WTC11 (cell line): ENCODE measurements at regions not wholly inside any gene's neighbourhood (a gene's known extent, or its start where the extent isn't known, plus 50 kb on each side); places are given as distances from the start of the nearest gene placed in this dataset.

Experiments
- ATAC-seq: fragments of 200-7000 bp; cut with Tn5 transposase; 2 replicates; pipeline ENCODE4 v1.10.0; 2021; ENCODE audit warnings: mild to moderate bottlenecking, moderate library complexity
- CTCF ChIA-PET: fragments of 300-600 bp; sonication (Branson Sonifier 250); formaldehyde crosslinking; loops from one replicate; lab custom pipeline; 2021; ENCODE audit warnings: antibody characterized with exemption; lab: Charles Lee
- POLR2A ChIA-PET: fragments of 350-600 bp; sonication (Branson Sonifier 250); formaldehyde crosslinking; loops from one replicate; lab custom pipeline; 2021; ENCODE audit warnings: antibody characterized with exemption; lab: Charles Lee
- DNase-seq: peaks from one replicate; pipeline ENCODE4 v3.0.0; 2021; ENCODE audit warnings: low spot score
- H3K27ac Mint-ChIP-seq: 2 replicates; pipeline ENCODE4 v1.8.0; 2021; ENCODE audit warnings: mixed read lengths
- H3K27me3 Mint-ChIP-seq: 2 replicates; pipeline ENCODE4 v1.8.0; 2021; ENCODE audit warnings: low read depth, mild to moderate bottlenecking, moderate library complexity, mixed read lengths
- H3K36me3 Mint-ChIP-seq: 2 replicates; pipeline ENCODE4 v1.8.0; 2021; ENCODE audit warnings: mixed read lengths
- H3K4me1 Mint-ChIP-seq: 2 replicates; pipeline ENCODE4 v1.8.0; 2022; ENCODE audit warnings: mixed read lengths
- H3K4me3 Mint-ChIP-seq: 2 replicates; pipeline ENCODE4 v1.8.0; 2021; ENCODE audit warnings: mild to moderate bottlenecking, moderate library complexity, mixed read lengths
- H3K9me3 Mint-ChIP-seq: 2 replicates; pipeline ENCODE4 v1.8.0; 2021; ENCODE audit warnings: mixed read lengths
- AR ChIP-seq: fragments of 250-450 bp; sonication (Bioruptor Pico); IDR thresholded peaks from 2 replicates; pipeline ENCODE4 v1.9.0; 2021; ENCODE audit warnings: mild to moderate bottlenecking
- ATF1 ChIP-seq: sonication (generic); formaldehyde crosslinking; IDR thresholded peaks from 2 replicates; pipeline ENCODE4 v1.8.1; 2023; ENCODE audit warnings: mild to moderate bottlenecking, moderate library complexity, missing genetic modification reagents
- CREB1 ChIP-seq: sonication (generic); formaldehyde crosslinking; IDR thresholded peaks from 2 replicates; pipeline ENCODE4 v1.8.0; 2023; ENCODE audit warnings: mild to moderate bottlenecking, missing genetic modification reagents
- CTCF ChIP-seq: fragments of 200-600 bp; IDR thresholded peaks from 2 replicates; pipeline ENCODE4 v1.8.0; 2022; ENCODE audit warnings: antibody characterized with exemption
- E2F1 ChIP-seq: sonication (generic); formaldehyde crosslinking; IDR thresholded peaks from 2 replicates; pipeline ENCODE4 v1.8.0; 2022; ENCODE audit warnings: mild to moderate bottlenecking, missing genetic modification reagents
- E2F4 ChIP-seq: sonication (generic); formaldehyde crosslinking; IDR thresholded peaks from 2 replicates; pipeline ENCODE4 v1.8.1; 2022; ENCODE audit warnings: low read depth, mild to moderate bottlenecking, moderate library complexity, missing genetic modification reagents, borderline replicate concordance
- FOXJ3 ChIP-seq: sonication (generic); formaldehyde crosslinking; IDR thresholded peaks from 2 replicates; pipeline ENCODE4 v1.9.0; 2021; ENCODE audit warnings: missing genetic modification reagents, mild to moderate bottlenecking, borderline replicate concordance
- FOXP1 ChIP-seq: sonication (generic); formaldehyde crosslinking; IDR thresholded peaks from 2 replicates; pipeline ENCODE4 v1.8.0; 2022; ENCODE audit warnings: missing genetic modification reagents, mild to moderate bottlenecking, moderate library complexity, borderline replicate concordance
- GRHL2 ChIP-seq: fragments of 250-450 bp; sonication (Bioruptor Pico); IDR thresholded peaks from 2 replicates; pipeline ENCODE4 v1.8.0; 2022; ENCODE audit warnings: mild to moderate bottlenecking, moderate library complexity; ENCODE audit not compliant: insufficient replicate concordance, severe bottlenecking
- NR1H2 ChIP-seq: sonication (generic); formaldehyde crosslinking; IDR thresholded peaks from 2 replicates; pipeline ENCODE4 v1.9.0; 2021; ENCODE audit warnings: mild to moderate bottlenecking, moderate library complexity, missing genetic modification reagents
- NR3C1 ChIP-seq: sonication (generic); formaldehyde crosslinking; conservative IDR thresholded peaks from 2 replicates; pipeline ENCODE4 v1.8.1; 2023; ENCODE audit warnings: low read depth, mild to moderate bottlenecking, missing genetic modification reagents
- SMAD4 ChIP-seq: sonication (generic); formaldehyde crosslinking; IDR thresholded peaks from 2 replicates; pipeline ENCODE4 v1.8.0; 2022; ENCODE audit warnings: mild to moderate bottlenecking, missing genetic modification reagents
- ZNF671 ChIP-seq: fragments of 250-450 bp; sonication (Bioruptor Pico); IDR thresholded peaks from 2 replicates; pipeline ENCODE4 v1.8.0; 2021; ENCODE audit warnings: mild to moderate bottlenecking
- TF ChIP-seq, protein P1 (sequence below): sonication (generic); formaldehyde crosslinking; conservative IDR thresholded peaks from 2 replicates; pipeline ENCODE4 v1.8.1; 2022; ENCODE audit warnings: mild to moderate bottlenecking, missing genetic modification reagents
- TF ChIP-seq, protein P2 (sequence below): sonication (generic); formaldehyde crosslinking; IDR thresholded peaks from 2 replicates; pipeline ENCODE4 v1.8.1; 2023; ENCODE audit warnings: mild to moderate bottlenecking, missing genetic modification reagents
- TF ChIP-seq, protein P3 (sequence below): sonication (generic); formaldehyde crosslinking; IDR thresholded peaks from 2 replicates; pipeline ENCODE4 v1.8.0; 2023; ENCODE audit warnings: missing genetic modification reagents
- TF ChIP-seq, protein P4 (sequence below): sonication (generic); formaldehyde crosslinking; IDR thresholded peaks from 2 replicates; pipeline ENCODE4 v1.8.1; 2023; ENCODE audit warnings: mild to moderate bottlenecking, missing genetic modification reagents, borderline replicate concordance

DNA sequence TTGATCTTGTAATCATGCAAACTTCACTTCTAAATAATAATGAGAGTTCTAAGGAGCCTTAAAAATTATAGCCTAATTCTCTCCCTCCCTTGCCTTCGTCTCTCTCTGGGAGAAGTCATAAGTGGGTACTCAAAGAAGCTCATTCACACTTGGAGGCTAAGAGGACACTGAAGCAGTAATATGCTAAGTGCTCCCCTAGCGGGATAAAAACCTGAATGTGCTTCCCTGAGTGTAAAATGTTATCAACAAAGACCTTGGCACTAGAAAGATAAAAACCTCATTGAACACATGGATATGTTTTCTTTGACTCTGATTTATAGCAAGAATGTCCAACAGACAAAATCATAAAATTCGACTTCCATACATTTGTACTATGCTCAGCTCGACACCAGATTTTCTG lies 337.9 kb upstream of the NOVA1 start:
- POLR2A ChIA-PET: no interaction called here
- peaks cover 30% of the 10 kb centered on the region for H3K36me3 Mint-ChIP-seq
- no peak overlapping the region for H3K4me3 Mint-ChIP-seq
- no peak overlapping the region for H3K27ac Mint-ChIP-seq
- TF ChIP-seq E2F4 (CRISPR knock-in tag) (no peak), E2F1 (no peak), FOXP1 (CRISPR knock-in tag) (no peak), NR1H2 (CRISPR knock-in tag) (no peak), NR3C1 (CRISPR knock-in tag) (no peak), ZNF671 (no peak), CREB1 (CRISPR knock-in tag) (no peak), FOXJ3 (no peak), CTCF (no peak), SMAD4 (no peak), GRHL2 (CRISPR knock-in tag) (no peak), AR (no peak), ATF1 (CRISPR knock-in tag) (no peak)
- TF ChIP-seq, protein P1, sequence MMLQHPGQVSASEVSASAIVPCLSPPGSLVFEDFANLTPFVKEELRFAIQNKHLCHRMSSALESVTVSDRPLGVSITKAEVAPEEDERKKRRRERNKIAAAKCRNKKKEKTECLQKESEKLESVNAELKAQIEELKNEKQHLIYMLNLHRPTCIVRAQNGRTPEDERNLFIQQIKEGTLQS (CRISPR knock-in tag): no peak
- TF ChIP-seq, protein P2, sequence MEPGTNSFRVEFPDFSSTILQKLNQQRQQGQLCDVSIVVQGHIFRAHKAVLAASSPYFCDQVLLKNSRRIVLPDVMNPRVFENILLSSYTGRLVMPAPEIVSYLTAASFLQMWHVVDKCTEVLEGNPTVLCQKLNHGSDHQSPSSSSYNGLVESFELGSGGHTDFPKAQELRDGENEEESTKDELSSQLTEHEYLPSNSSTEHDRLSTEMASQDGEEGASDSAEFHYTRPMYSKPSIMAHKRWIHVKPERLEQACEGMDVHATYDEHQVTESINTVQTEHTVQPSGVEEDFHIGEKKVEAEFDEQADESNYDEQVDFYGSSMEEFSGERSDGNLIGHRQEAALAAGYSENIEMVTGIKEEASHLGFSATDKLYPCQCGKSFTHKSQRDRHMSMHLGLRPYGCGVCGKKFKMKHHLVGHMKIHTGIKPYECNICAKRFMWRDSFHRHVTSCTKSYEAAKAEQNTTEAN (CRISPR knock-in tag): no peak
- TF ChIP-seq, protein P3, sequence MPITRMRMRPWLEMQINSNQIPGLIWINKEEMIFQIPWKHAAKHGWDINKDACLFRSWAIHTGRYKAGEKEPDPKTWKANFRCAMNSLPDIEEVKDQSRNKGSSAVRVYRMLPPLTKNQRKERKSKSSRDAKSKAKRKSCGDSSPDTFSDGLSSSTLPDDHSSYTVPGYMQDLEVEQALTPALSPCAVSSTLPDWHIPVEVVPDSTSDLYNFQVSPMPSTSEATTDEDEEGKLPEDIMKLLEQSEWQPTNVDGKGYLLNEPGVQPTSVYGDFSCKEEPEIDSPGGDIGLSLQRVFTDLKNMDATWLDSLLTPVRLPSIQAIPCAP (CRISPR knock-in tag): no peak
- TF ChIP-seq, protein P4, sequence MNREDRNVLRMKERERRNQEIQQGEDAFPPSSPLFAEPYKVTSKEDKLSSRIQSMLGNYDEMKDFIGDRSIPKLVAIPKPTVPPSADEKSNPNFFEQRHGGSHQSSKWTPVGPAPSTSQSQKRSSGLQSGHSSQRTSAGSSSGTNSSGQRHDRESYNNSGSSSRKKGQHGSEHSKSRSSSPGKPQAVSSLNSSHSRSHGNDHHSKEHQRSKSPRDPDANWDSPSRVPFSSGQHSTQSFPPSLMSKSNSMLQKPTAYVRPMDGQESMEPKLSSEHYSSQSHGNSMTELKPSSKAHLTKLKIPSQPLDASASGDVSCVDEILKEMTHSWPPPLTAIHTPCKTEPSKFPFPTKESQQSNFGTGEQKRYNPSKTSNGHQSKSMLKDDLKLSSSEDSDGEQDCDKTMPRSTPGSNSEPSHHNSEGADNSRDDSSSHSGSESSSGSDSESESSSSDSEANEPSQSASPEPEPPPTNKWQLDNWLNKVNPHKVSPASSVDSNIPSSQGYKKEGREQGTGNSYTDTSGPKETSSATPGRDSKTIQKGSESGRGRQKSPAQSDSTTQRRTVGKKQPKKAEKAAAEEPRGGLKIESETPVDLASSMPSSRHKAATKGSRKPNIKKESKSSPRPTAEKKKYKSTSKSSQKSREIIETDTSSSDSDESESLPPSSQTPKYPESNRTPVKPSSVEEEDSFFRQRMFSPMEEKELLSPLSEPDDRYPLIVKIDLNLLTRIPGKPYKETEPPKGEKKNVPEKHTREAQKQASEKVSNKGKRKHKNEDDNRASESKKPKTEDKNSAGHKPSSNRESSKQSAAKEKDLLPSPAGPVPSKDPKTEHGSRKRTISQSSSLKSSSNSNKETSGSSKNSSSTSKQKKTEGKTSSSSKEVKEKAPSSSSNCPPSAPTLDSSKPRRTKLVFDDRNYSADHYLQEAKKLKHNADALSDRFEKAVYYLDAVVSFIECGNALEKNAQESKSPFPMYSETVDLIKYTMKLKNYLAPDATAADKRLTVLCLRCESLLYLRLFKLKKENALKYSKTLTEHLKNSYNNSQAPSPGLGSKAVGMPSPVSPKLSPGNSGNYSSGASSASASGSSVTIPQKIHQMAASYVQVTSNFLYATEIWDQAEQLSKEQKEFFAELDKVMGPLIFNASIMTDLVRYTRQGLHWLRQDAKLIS (CRISPR knock-in tag): no peak
- ATAC-seq (no peak), DNase-seq (no peak)
- H3K9me3 Mint-ChIP-seq: peaks cover 37% of the 10 kb centered on the region
- CTCF ChIA-PET: no interaction called here
- no peaks in the 10 kb centered on the region; the same call in none of the 2 replicates for H3K27me3 Mint-ChIP-seq
- H3K4me1 Mint-ChIP-seq: peaks cover 20% of the 10 kb centered on the region
